ENCODE measurements at regions not wholly inside any gene's neighbourhood (a gene's known extent, or its start where the extent isn't known, plus 50 kb on each side); places are given as distances from the start of the nearest gene placed in this dataset.
"Not testable (repeated sequence)": the region's sequence is repeated elsewhere in the genome, so short reads cannot be mapped to it uniquely, and the experiment has no call there.

DNA sequence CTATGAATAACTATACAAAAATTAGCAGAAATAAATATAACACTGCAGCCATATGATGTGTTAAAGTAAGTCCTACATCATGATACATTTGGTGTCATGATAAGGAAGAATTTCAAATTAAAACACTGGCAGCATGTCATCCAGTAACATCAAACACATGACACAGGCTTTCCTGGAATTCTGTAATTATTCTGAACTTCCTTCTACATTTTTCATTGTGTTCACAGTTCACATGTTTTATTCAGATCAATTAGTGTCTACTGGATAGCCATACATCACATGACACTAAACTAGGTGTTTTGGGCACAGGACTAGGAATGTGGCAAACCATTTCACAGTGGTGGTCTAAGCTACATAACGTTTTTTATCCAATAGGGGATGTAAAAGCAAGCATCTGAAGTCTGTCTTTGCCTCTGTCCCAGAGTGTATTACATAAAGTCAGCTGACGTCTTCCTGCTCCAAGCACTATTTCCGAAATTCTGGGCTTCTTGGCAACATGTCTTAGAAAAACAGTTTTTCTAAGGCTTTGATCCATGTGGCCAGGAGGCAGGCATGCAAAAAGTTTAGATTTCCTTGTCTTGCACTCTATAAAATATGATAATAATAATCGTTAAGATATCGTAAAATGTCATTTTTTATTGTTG lies 707.9 kb downstream of the CENPC start:
- DNase-seq (ENCODE audit: low read depth) = no peak

- no peak for DNase-seq (ENCODE audit: low read depth)
Observed at GRCh38 chr4:66829310-66829709, 716.0 kb downstream of the CENPC start.

GRCh38 chr4:66820681-66821080 lies 724.6 kb downstream of the CENPC start:
- DNase-seq (ENCODE audit: low read depth) = no peak

- DNase-seq (ENCODE audit: low read depth) = no peak
Observed at GRCh38 chr4:66814277-66814676, 731.0 kb downstream of the CENPC start.

- no peak for DNase-seq (ENCODE audit: low read depth)
Observed at GRCh38 chr4:66805582-66805981, 739.7 kb downstream of the CENPC start.

GRCh38 chr4:66804979-66805378 lies 740.3 kb downstream of the CENPC start:
- no peak for DNase-seq (ENCODE audit: low read depth)

- DNase-seq (ENCODE audit: low read depth) = no peak
Observed at GRCh38 chr4:66797608-66798007, 747.7 kb downstream of the CENPC start.

DNA sequence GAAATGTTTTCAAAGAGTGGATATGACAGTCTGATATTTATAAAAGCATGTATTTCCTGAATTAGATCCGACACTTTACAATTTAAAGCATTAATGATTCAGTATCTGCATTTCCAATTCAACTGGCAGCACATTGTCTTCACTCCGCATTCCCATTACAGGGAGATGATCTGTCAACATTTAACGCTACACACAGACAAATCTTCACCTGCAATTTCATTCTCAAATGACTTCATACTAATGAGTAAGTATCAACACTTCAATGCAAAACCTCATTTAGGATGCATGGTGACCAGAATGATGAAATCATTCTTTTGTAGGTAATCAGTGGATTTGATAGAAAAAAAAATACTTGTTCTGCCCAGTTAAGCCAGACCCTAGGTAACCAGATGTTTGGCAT lies 749.6 kb downstream of the CENPC start:
- no peak for DNase-seq (ENCODE audit: low read depth)

DNA sequence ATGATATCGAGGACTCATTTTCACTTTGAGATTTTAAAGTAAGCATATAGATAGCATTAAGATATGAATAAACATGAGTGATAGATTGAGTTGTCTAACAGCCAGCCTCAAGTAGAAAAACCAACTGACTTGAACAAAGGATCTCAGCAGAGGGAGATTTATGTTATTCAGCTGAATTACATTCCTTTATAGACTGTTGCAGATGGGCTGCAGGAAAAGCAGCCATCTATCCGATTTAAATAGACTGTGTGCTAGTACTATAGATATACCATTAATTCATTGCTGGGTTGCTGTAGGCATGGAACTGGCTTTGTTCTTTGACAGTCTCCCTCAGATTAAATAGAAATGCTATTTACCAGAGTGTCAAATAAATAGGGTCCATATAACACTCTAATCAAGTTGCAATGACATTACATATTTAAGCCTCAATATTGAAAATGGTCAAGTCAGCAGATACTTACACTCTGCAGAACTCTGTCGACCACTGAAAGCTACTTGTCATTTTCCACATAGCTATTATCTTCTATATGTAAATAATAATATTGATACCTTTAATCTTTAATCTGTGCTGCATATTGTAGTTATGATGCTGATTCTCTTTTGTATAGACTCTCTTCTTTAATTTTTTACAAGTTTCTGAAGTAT lies 750.8 kb downstream of the CENPC start:
- no peak for DNase-seq (ENCODE audit: low read depth)

GRCh38 chr4:66791686-66792085 lies 753.6 kb downstream of the CENPC start:
- no peak for DNase-seq (ENCODE audit: low read depth)

- no peak for DNase-seq (ENCODE audit: low read depth)
Observed at GRCh38 chr4:66785479-66785878, 759.8 kb downstream of the CENPC start.

- DNase-seq (ENCODE audit: low read depth) = not testable (repeated sequence)
Observed at GRCh38 chr4:66782751-66783150, 762.6 kb downstream of the CENPC start.

DNA sequence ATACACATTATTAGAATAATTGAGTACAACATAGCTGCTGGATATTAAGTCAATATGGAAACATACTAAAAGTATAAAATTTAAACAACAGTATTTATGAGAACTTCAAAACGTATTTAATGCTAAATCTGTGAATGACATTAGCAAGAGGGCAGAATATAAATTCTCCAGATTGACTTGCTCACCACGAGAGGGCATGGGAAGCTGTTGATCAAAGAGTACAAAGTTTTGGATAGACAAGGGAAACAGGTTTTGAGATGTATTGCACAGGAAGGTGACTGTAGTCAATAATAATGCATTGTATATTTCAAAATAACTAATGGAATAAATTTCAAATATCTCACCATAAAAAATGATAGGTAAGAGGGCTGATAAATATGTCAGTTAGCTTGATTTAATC lies 768.2 kb downstream of the CENPC start:
- DNase-seq (ENCODE audit: low read depth) = no peak

DNA sequence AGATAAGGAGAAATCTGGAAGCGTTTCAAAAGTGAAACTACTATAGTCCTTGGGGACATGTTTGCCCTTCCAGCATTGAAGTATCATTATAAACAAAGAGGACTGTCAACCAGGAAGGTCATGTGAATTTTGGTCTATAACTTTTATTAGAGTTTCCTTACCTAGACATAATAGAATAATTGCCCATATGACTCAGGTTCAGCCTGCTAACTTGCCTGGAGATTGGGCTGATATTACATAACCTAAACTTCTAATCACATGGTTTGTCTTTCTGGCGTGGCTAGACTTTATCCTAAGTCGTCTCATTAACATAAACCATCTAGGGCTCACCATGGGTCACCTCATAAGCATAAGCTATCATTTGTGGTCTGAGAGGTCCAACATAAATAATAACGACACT lies 775.9 kb downstream of the CENPC start:
- no peak for DNase-seq (ENCODE audit: low read depth)

GRCh38 chr4:66767442-66767841 lies 777.9 kb downstream of the CENPC start:
- DNase-seq (ENCODE audit: low read depth) = no peak

DNA sequence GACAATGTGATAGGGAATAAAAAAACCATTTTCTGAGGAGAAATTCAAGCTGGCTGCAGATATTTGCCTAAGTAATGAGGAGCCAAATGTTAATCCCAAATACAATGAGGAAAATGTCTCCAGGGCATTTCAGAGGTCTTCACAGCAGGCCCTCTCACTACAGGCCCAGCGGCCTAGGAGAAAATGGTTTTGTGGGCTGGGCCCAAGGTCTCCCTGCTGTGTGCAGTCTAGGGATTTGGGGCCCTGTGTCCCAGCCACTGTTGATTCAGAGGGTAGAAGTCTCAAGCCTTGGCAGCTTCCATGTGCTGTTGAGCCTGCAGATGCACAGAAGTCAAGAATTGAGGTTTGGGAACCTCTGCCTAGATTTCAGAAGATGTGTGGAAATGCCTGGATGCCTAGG lies 778.7 kb downstream of the CENPC start:
- DNase-seq (ENCODE audit: low read depth) = no peak

GRCh38 chr4:66750273-66750672 lies 795.0 kb downstream of the CENPC start:
- no peak for DNase-seq (ENCODE audit: low read depth)

DNA sequence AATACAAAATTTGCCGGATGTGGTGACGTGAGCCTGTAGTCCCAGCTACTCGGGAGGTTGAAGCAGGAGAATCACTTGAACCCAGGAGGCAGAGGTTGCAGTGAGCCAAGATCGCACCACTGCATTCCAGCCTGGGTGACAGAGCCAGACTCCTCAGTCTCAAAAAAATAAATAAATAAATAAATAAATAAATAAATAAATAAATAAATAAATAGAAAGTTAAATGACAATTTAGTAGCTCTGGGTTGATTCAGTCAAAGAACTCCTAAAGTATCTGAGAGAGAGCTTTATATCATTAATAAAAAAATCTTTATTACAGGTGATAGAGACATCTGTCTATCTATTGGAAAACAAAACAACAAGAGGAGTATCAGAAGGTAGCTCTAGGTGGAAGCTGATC lies 798.4 kb downstream of the CENPC start:
- not testable (repeated sequence) for DNase-seq (ENCODE audit: low read depth)

DNA sequence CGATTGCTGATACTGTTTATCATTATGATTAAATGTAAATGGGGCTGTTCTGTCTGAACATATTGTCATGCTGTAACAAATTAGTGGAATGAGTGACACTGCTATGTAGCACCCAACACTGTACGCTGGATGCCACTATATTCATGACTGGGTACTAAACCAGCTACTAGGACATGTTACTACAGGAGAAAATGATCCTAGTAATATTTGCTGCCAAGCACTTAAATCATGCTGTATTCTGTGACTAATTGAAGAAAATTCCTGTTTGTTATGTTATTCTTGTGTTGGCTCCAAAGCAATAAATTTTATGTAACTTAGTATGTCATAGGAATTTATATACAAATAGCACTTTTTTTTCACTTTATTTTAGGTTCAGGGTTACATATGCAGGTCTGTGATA lies 804.2 kb downstream of the CENPC start:
- no peak for DNase-seq (ENCODE audit: low read depth)

DNA sequence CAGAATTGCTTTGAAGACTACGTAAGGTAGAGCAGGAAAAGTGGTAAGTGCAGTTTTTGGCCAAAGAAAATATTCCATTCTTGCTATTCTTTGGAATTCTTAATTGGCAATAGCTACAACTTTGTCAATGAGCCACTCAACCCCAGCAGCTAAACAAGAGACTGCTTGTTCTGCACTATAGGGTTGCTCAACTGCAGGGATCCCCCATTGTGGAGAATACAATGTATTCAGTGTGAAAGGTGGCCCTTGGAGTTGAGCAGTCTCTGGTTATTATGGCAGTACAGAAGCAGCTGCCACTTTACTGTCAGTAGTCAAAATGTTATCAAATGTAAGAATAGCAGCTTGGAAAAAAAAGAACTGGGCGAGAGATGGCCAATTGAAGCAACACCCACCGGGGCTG lies 808.7 kb downstream of the CENPC start:
- DNase-seq (ENCODE audit: low read depth) = no peak

DNA sequence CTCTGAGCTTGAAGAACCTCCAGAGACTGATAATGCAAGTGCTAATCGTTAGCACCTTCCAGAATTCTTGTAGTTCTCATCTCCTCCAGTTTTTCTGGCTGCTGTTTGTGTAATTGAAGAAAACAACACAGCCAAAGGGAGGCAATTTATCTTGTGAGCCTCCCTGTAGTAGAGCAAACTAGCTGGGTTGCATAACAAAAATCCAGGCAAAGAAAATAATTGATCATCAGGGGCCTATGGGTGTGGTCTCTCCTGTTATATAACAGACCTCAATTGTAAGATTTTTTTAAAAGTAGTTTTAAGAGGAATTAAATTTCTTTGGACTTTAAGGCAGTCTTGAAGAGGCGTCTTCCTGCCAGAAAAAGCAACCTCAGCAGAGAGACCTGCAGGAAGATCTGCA lies 817.0 kb downstream of the CENPC start:
- DNase-seq (ENCODE audit: low read depth) = no peak

GRCh38 chr4:66712301-66712921 lies 832.9 kb downstream of the CENPC start:
- DNase-seq (ENCODE audit: low read depth) = not testable (repeated sequence)

GRCh38 chr4:66704243-66704642 lies 841.1 kb downstream of the CENPC start:
- no peak for DNase-seq (ENCODE audit: low read depth)

GRCh38 chr4:66694739-66695138 lies 850.6 kb downstream of the CENPC start:
- DNase-seq (ENCODE audit: low read depth) = no peak

Measured in T-helper 22 cell (primary cell).